ENCODE measurements at regions not wholly inside any gene's neighbourhood (a gene's known extent, or its start where the extent isn't known, plus 50 kb on each side); places are given as distances from the start of the nearest gene placed in this dataset.

DNA sequence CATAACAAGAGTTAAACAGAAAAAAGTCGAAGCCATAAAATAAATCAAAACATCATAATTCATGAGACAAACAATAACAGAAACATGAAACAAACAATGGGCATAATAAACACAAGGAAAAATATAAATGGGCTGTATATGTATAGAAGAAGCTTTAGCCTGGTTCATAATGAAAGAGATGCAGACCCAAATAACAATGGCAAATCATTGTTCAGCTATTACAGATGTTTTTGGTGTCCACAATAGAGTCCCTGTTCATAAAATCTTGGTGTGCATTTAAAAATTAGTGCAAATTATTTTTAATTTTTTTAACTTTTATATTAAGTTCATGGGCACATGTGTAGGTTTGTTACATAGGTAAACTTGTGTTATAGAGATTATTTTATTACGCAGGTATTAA, 1185.9 kb upstream of the B3GALT2 start:
- Histone ChIP-seq H3K4me1 (ENCODE audit: control insufficient read depth, insufficient read depth, low read length) (no peaks in the 10 kb centered on the region), H3K36me3 (ENCODE audit: control insufficient read depth, insufficient read depth, low read length) (no peaks in the 10 kb centered on the region), H3K27me3 (ENCODE audit: control insufficient read depth, insufficient read depth, low read length, poor library complexity, severe bottlenecking) (no peaks in the 10 kb centered on the region), H3K4me3 (ENCODE audit: low read length) (no peak overlapping the region), H3K27ac (ENCODE audit: low read depth, low read length) (no peak overlapping the region), H3K9me3 (ENCODE audit: control insufficient read depth, low read length) (no peaks in the 10 kb centered on the region), H3K9ac (ENCODE audit: extremely low read depth, low read length, poor library complexity, severe bottlenecking) (no peak overlapping the region)
- H3K36me3 Mint-ChIP-seq (ENCODE audit: low read depth), result no peaks in the 10 kb centered on the region
- no peak for DNase-seq
- no peaks in the 10 kb centered on the region for H3K27me3 Mint-ChIP-seq (ENCODE audit: insufficient read depth)
- no peak overlapping the region for H3K4me3 Mint-ChIP-seq
- no peaks in the 10 kb centered on the region for H3K4me1 Mint-ChIP-seq
- 100% methylated on average over 1 of the region's 2 CpGs; no CpG with 5 or more reads in 1 of the 2 experiments for WGBS, 2 experiments (ENCODE audit: insufficient coverage in 1 of 2, insufficient read length in 1 of 2)
- no peak overlapping the region for H3K27ac Mint-ChIP-seq
- H3K9me3 Mint-ChIP-seq, result no peaks in the 10 kb centered on the region
- TF ChIP-seq, protein P1, sequence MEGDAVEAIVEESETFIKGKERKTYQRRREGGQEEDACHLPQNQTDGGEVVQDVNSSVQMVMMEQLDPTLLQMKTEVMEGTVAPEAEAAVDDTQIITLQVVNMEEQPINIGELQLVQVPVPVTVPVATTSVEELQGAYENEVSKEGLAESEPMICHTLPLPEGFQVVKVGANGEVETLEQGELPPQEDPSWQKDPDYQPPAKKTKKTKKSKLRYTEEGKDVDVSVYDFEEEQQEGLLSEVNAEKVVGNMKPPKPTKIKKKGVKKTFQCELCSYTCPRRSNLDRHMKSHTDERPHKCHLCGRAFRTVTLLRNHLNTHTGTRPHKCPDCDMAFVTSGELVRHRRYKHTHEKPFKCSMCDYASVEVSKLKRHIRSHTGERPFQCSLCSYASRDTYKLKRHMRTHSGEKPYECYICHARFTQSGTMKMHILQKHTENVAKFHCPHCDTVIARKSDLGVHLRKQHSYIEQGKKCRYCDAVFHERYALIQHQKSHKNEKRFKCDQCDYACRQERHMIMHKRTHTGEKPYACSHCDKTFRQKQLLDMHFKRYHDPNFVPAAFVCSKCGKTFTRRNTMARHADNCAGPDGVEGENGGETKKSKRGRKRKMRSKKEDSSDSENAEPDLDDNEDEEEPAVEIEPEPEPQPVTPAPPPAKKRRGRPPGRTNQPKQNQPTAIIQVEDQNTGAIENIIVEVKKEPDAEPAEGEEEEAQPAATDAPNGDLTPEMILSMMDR (conservative IDR thresholded peaks at IDR 0.05), result no peak

DNA sequence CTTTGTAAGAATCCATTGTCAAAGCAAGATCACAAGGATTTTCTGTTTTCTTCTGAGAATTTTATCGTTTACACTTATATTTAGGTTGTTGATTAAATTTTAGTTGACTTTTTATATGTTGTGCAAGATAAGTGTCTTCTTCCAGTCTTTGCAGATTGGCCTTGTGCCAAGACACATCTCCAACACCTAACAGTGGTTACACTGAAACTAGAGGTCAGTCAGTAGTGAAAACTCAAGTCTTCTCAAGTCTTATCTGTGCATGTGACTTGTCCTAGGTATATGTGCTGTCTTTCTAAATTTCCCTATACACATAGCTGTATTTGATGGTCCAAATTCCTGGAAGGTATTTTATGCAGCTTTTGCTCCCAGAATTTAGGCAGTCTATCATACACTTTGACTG, 1183.2 kb upstream of the B3GALT2 start:
- TF ChIP-seq, protein P1 (conservative IDR thresholded peaks at IDR 0.05), result no peak
- Histone ChIP-seq H3K4me1 (ENCODE audit: control insufficient read depth, insufficient read depth, low read length) (no peaks in the 10 kb centered on the region), H3K27me3 (ENCODE audit: control insufficient read depth, insufficient read depth, low read length, poor library complexity, severe bottlenecking) (no peaks in the 10 kb centered on the region), H3K27ac (ENCODE audit: low read depth, low read length) (no peak overlapping the region), H3K9me3 (ENCODE audit: control insufficient read depth, low read length) (no peaks in the 10 kb centered on the region), H3K36me3 (ENCODE audit: control insufficient read depth, insufficient read depth, low read length) (no peaks in the 10 kb centered on the region), H3K4me3 (ENCODE audit: low read length) (no peak overlapping the region), H3K9ac (ENCODE audit: extremely low read depth, low read length, poor library complexity, severe bottlenecking) (no peak overlapping the region)
- H3K4me1 Mint-ChIP-seq, result no peaks in the 10 kb centered on the region
- no peak overlapping the region for H3K27ac Mint-ChIP-seq
- 100% methylated on average over 1 of the region's 1 CpG; no CpG with 5 or more reads in 1 of the 2 experiments for WGBS, 2 experiments (ENCODE audit: insufficient coverage in 1 of 2, insufficient read length in 1 of 2)
- H3K9me3 Mint-ChIP-seq, result no peaks in the 10 kb centered on the region
- DNase-seq, result no peak
- H3K36me3 Mint-ChIP-seq (ENCODE audit: low read depth), result no peaks in the 10 kb centered on the region
- no peaks in the 10 kb centered on the region for H3K27me3 Mint-ChIP-seq (ENCODE audit: insufficient read depth)
- H3K4me3 Mint-ChIP-seq, result no peak overlapping the region

DNA sequence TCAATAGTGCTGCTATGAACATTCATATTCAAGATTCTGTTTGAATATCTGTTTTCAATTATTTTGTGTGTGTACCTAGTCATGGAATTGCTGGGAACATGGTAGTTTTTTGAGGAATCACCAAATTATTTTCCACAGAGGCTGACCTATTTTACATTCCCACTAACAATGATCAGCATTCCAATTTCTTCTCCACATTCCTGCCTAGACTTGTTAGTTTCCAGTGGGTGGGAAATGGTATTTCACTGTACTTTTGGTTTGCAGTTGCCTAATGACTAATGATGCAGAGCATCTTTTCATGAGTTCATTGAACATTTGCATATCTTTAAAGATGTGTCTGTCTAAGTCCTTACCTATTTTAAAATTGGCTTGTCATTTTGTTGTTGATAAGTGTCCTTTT, 1182.6 kb upstream of the B3GALT2 start:
- no peak overlapping the region for H3K4me3 ChIP-seq (ENCODE audit: low read length)
- no peak overlapping the region for H3K9ac ChIP-seq (ENCODE audit: extremely low read depth, low read length, poor library complexity, severe bottlenecking)
- no peaks in the 10 kb centered on the region for H3K9me3 ChIP-seq (ENCODE audit: control insufficient read depth, low read length)
- H3K9me3 Mint-ChIP-seq, result no peaks in the 10 kb centered on the region
- no peak overlapping the region for H3K4me3 Mint-ChIP-seq
- TF ChIP-seq, protein P1 (conservative IDR thresholded peaks at IDR 0.05), result no peak
- no peak overlapping the region for H3K27ac ChIP-seq (ENCODE audit: low read depth, low read length)
- no peaks in the 10 kb centered on the region for H3K4me1 Mint-ChIP-seq
- no peaks in the 10 kb centered on the region for H3K27me3 Mint-ChIP-seq (ENCODE audit: insufficient read depth)
- H3K4me1 ChIP-seq (ENCODE audit: control insufficient read depth, insufficient read depth, low read length), result no peaks in the 10 kb centered on the region
- no peak overlapping the region for H3K27ac Mint-ChIP-seq
- no peak for DNase-seq
- no peaks in the 10 kb centered on the region for H3K36me3 ChIP-seq (ENCODE audit: control insufficient read depth, insufficient read depth, low read length)
- H3K27me3 ChIP-seq (ENCODE audit: control insufficient read depth, insufficient read depth, low read length, poor library complexity, severe bottlenecking), result no peaks in the 10 kb centered on the region
- H3K36me3 Mint-ChIP-seq (ENCODE audit: low read depth), result no peaks in the 10 kb centered on the region
